Astrocyte (in vitro differentiated cells and primary cell): ENCODE measurements at regions not wholly inside any gene's neighbourhood (a gene's known extent, or its start where the extent isn't known, plus 50 kb on each side); places are given as distances from the start of the nearest gene placed in this dataset.

Experiments
- DNase-seq: peaks from one replicate; pipeline ENCODE4 v3.0.0-alpha.2; 2010; ENCODE audit warnings: low read depth
- FAIRE-seq: peaks from 2 replicates; lab custom pipeline; 2011; peaks lifted over from hg19 to GRCh38; lab: Jason Lieb, UNC
- H2AFZ ChIP-seq: 2 replicates; pipeline ENCODE4 v1.6.0; 2012; ENCODE audit warnings: low read depth, low read length, inconsistent platforms
- H3K27ac ChIP-seq: 2 replicates; pipeline ENCODE4 v1.5.1; 2011; ENCODE audit warnings: low read depth, low read length, inconsistent platforms
- H3K27me3 ChIP-seq: 2 replicates; pipeline ENCODE4 v1.6.0; 2011; ENCODE audit warnings: low read length, inconsistent platforms; ENCODE audit not compliant: insufficient read depth
- H3K36me3 ChIP-seq: 2 replicates; pipeline ENCODE4 v1.5.1; 2011; ENCODE audit warnings: low read length, inconsistent platforms; ENCODE audit not compliant: insufficient read depth
- H3K4me1 ChIP-seq: 2 replicates; pipeline ENCODE4 v1.5.1; 2011; ENCODE audit warnings: low read length, inconsistent platforms; ENCODE audit not compliant: insufficient read depth
- H3K4me2 ChIP-seq: 2 replicates; pipeline ENCODE4 v1.6.0; 2012; ENCODE audit warnings: low read length, inconsistent platforms
- H3K4me3 ChIP-seq: 2 replicates; pipeline ENCODE4 v1.5.1; 2011; ENCODE audit warnings: low read depth, mild to moderate bottlenecking, low read length, inconsistent platforms; ENCODE audit not compliant: insufficient read depth
- H3K79me2 ChIP-seq: 2 replicates; pipeline ENCODE4 v1.6.0; 2012; ENCODE audit warnings: mild to moderate bottlenecking, low read length, inconsistent platforms; ENCODE audit not compliant: insufficient read depth
- H3K9ac ChIP-seq: 2 replicates; pipeline ENCODE4 v1.6.0; 2012; ENCODE audit warnings: mild to moderate bottlenecking, low read length, inconsistent platforms
- H3K9me3 ChIP-seq: 2 replicates; pipeline ENCODE4 v1.5.1; 2012; ENCODE audit warnings: low read depth, mild to moderate bottlenecking, low read length, inconsistent platforms; ENCODE audit not compliant: insufficient read depth
- H4K20me1 ChIP-seq: 2 replicates; pipeline ENCODE4 v1.6.0; 2012; ENCODE audit warnings: low read length, inconsistent platforms; ENCODE audit not compliant: insufficient read depth
- H3K27ac Mint-ChIP-seq: one replicate; pipeline ENCODE4 v1.8.0; 2021; ENCODE audit warnings: mild to moderate bottlenecking, mixed read lengths; ENCODE audit not compliant: unreplicated experiment
- H3K27me3 Mint-ChIP-seq: one replicate; pipeline ENCODE4 v1.8.0; 2021; ENCODE audit warnings: low read depth, mixed read lengths; ENCODE audit not compliant: unreplicated experiment
- H3K36me3 Mint-ChIP-seq: one replicate; pipeline ENCODE4 v1.8.0; 2021; ENCODE audit warnings: low read depth, mixed read lengths; ENCODE audit not compliant: unreplicated experiment
- H3K4me1 Mint-ChIP-seq: one replicate; pipeline ENCODE4 v1.8.0; 2021; ENCODE audit warnings: low read depth, mixed read lengths; ENCODE audit not compliant: unreplicated experiment
- H3K4me3 Mint-ChIP-seq: one replicate; pipeline ENCODE4 v1.8.0; 2021; ENCODE audit warnings: mild to moderate bottlenecking, moderate library complexity, mixed read lengths; ENCODE audit not compliant: unreplicated experiment
- H3K9me3 Mint-ChIP-seq: one replicate; pipeline ENCODE4 v1.8.0; 2021; ENCODE audit warnings: mild to moderate bottlenecking, mixed read lengths; ENCODE audit not compliant: unreplicated experiment
- EZH2 ChIP-seq: IDR thresholded peaks from 2 replicates; pipeline ENCODE4 v1.6.1; 2012; ENCODE audit warnings: mild to moderate bottlenecking, low read length, inconsistent platforms; ENCODE audit not compliant: insufficient read depth
- TF ChIP-seq, protein P1 (sequence below): IDR thresholded peaks from 2 replicates; pipeline ENCODE4 v1.5.1; 2011; ENCODE audit warnings: low read depth, mild to moderate bottlenecking, inconsistent platforms, low read length, moderate library complexity; ENCODE audit not compliant: insufficient read depth

DNA sequence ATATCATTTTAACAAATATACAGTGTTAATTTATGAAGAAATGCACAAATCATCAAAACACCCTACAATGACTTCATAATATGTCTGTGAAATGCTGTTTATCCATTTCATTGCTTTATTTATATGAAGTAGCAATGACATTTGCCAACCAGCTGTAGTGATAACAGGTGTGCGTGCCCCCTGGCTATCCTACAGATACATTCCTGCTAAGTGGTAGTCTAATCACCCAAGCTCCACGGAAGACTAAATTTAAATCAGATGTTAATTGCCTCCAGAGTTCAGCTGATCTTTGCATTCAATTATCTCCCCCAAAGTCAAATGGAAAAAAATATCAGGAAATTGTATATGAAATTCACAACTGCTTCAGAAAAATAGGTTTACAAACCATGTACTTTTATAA is 1164.2 kb upstream of the LRRN3 start:
- H2AFZ ChIP-seq, result no peak overlapping the region
- H3K27ac Mint-ChIP-seq, result no peak overlapping the region
- TF ChIP-seq EZH2, result no peak
- TF ChIP-seq, protein P1, sequence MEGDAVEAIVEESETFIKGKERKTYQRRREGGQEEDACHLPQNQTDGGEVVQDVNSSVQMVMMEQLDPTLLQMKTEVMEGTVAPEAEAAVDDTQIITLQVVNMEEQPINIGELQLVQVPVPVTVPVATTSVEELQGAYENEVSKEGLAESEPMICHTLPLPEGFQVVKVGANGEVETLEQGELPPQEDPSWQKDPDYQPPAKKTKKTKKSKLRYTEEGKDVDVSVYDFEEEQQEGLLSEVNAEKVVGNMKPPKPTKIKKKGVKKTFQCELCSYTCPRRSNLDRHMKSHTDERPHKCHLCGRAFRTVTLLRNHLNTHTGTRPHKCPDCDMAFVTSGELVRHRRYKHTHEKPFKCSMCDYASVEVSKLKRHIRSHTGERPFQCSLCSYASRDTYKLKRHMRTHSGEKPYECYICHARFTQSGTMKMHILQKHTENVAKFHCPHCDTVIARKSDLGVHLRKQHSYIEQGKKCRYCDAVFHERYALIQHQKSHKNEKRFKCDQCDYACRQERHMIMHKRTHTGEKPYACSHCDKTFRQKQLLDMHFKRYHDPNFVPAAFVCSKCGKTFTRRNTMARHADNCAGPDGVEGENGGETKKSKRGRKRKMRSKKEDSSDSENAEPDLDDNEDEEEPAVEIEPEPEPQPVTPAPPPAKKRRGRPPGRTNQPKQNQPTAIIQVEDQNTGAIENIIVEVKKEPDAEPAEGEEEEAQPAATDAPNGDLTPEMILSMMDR, result no peak
- no peak overlapping the region for H3K4me3 ChIP-seq
- H3K9me3 Mint-ChIP-seq, result peaks cover 20% of the 10 kb centered on the region
- H3K79me2 ChIP-seq, result no peaks in the 10 kb centered on the region
- H3K27me3 ChIP-seq, result no peaks in the 10 kb centered on the region
- H4K20me1 ChIP-seq, result no peaks in the 10 kb centered on the region
- H3K9ac ChIP-seq, result no peak overlapping the region
- H3K4me1 ChIP-seq, result no peaks in the 10 kb centered on the region
- FAIRE-seq, result no peak
- H3K4me1 Mint-ChIP-seq, result no peaks in the 10 kb centered on the region
- H3K4me3 Mint-ChIP-seq, result no peak overlapping the region
- H3K27me3 Mint-ChIP-seq, result no peaks in the 10 kb centered on the region
- H3K27ac ChIP-seq, result no peak overlapping the region
- DNase-seq, result no peak
- H3K36me3 ChIP-seq, result no peaks in the 10 kb centered on the region
- H3K4me2 ChIP-seq, result no peak overlapping the region
- H3K36me3 Mint-ChIP-seq, result peaks cover 3% of the 10 kb centered on the region
- H3K9me3 ChIP-seq, result no peaks in the 10 kb centered on the region

- Mint-ChIP-seq H3K9me3 (peaks cover 3% of the 10 kb centered on the region), H3K27me3 (no peaks in the 10 kb centered on the region), H3K27ac (no peak overlapping the region), H3K4me1 (no peaks in the 10 kb centered on the region), H3K4me3 (no peak overlapping the region), H3K36me3 (no peaks in the 10 kb centered on the region)
- Histone ChIP-seq H3K9me3 (no peaks in the 10 kb centered on the region), H3K4me1 (no peaks in the 10 kb centered on the region), H3K27me3 (no peaks in the 10 kb centered on the region), H4K20me1 (no peaks in the 10 kb centered on the region), H3K4me2 (no peak overlapping the region), H2AFZ (no peak overlapping the region), H3K36me3 (no peaks in the 10 kb centered on the region), H3K79me2 (no peaks in the 10 kb centered on the region), H3K4me3 (no peak overlapping the region), H3K9ac (no peak overlapping the region), H3K27ac (no peak overlapping the region)
- no peak for TF ChIP-seq EZH2
- TF ChIP-seq, protein P1, result no peak
- DNase-seq (no peak), FAIRE-seq (no peak)
Measured at GRCh38 chr7:109930049-109930448, 1160.9 kb upstream of the LRRN3 start.

GRCh38 chr7:109939207-109939606 is 1151.7 kb upstream of the LRRN3 start:
- TF ChIP-seq, protein P1, result no peak
- TF ChIP-seq EZH2, result no peak
- DNase-seq (no peak), FAIRE-seq (no peak)
- H3K27ac Mint-ChIP-seq, result no peak overlapping the region
- Histone ChIP-seq H3K36me3 (no peaks in the 10 kb centered on the region), H3K79me2 (no peaks in the 10 kb centered on the region), H3K4me2 (no peak overlapping the region), H2AFZ (no peak overlapping the region), H3K9me3 (no peaks in the 10 kb centered on the region), H4K20me1 (no peaks in the 10 kb centered on the region), H3K4me1 (no peaks in the 10 kb centered on the region), H3K9ac (no peak overlapping the region), H3K27ac (no peak overlapping the region), H3K27me3 (no peaks in the 10 kb centered on the region), H3K4me3 (no peak overlapping the region)
- no peaks in the 10 kb centered on the region for H3K36me3 Mint-ChIP-seq
- H3K27me3 Mint-ChIP-seq, result no peaks in the 10 kb centered on the region
- no peak overlapping the region for H3K4me3 Mint-ChIP-seq
- no peaks in the 10 kb centered on the region for H3K4me1 Mint-ChIP-seq
- peaks cover 5% of the 10 kb centered on the region for H3K9me3 Mint-ChIP-seq
